Cardiac fibroblast (primary cell): ENCODE measurements at regions not wholly inside any gene's neighbourhood (a gene's known extent, or its start where the extent isn't known, plus 50 kb on each side); places are given as distances from the start of the nearest gene placed in this dataset.

Source experiments
- DNase-seq, 2 donors: peaks; one replicate each; pipeline versions ENCODE4 v3.0.0 to v3.0.0-alpha.2; 2010; ENCODE audit warnings: low read depth in 2 of 2
- H3K4me3 ChIP-seq, 2 donors: replicated peaks in 1 of 2; 1 replicate in 1 of 2; 2 replicates in 1 of 2; pipeline ENCODE4 v1.5.1; 2011; ENCODE audit warnings: low read depth in 2 of 2, low read length in 2 of 2, mild to moderate bottlenecking in 2 of 2, moderate library complexity in 1 of 2
- CTCF ChIP-seq: IDR thresholded peaks from one replicate; pipeline ENCODE4 v1.5.1; 2011; ENCODE audit warnings: low read depth, mild to moderate bottlenecking, low read length, inconsistent platforms

- no peak for DNase-seq
- H3K4me3 ChIP-seq = no peak overlapping the region
- TF ChIP-seq CTCF = no peak
Measured at GRCh38 chr12:5191803-5192538, 148.3 kb downstream of the KCNA5 start.

- DNase-seq = no peak
- no peak overlapping the region for H3K4me3 ChIP-seq
- TF ChIP-seq CTCF = no peak
Measured at GRCh38 chr12:5192726-5193125, 149.0 kb downstream of the KCNA5 start.

- TF ChIP-seq CTCF = no peak
- DNase-seq = no peak
- no peak overlapping the region for H3K4me3 ChIP-seq
Measured at GRCh38 chr12:5194306-5194705, 150.6 kb downstream of the KCNA5 start.

GRCh38 chr12:5195244-5195643 is 151.6 kb downstream of the KCNA5 start:
- TF ChIP-seq CTCF = no peak
- DNase-seq = no peak
- H3K4me3 ChIP-seq = no peak overlapping the region

- no peak overlapping the region for H3K4me3 ChIP-seq
- no peak for DNase-seq
- no peak for TF ChIP-seq CTCF
Measured at GRCh38 chr12:5195691-5196090, 152.0 kb downstream of the KCNA5 start.

GRCh38 chr12:5197131-5197530 is 153.5 kb downstream of the KCNA5 start:
- no peak for DNase-seq
- no peak for TF ChIP-seq CTCF
- no peak overlapping the region for H3K4me3 ChIP-seq

GRCh38 chr12:5197656-5198055 is 154.0 kb downstream of the KCNA5 start:
- no peak for DNase-seq
- TF ChIP-seq CTCF = no peak
- no peak overlapping the region for H3K4me3 ChIP-seq
